T-helper 2 cell treated with Interferon-gamma antibody and Interleukin-4, amounts not matched to agents 100 ng/mL and 5 ng/mL, for 36 hours (primary cell): ENCODE measurements at regions not wholly inside any gene's neighbourhood (a gene's known extent, or its start where the extent isn't known, plus 50 kb on each side); places are given as distances from the start of the nearest gene placed in this dataset.
"Not testable (repeated sequence)": the region's sequence is repeated elsewhere in the genome, so short reads cannot be mapped to it uniquely, and the experiment has no call there.

Experiments
- intact Hi-C: fragments of 100-400 bp; cut with micrococcal nuclease; formaldehyde crosslinking; loops from one replicate; pipeline ENCODE4 v1.15.1; 2023

DNA sequence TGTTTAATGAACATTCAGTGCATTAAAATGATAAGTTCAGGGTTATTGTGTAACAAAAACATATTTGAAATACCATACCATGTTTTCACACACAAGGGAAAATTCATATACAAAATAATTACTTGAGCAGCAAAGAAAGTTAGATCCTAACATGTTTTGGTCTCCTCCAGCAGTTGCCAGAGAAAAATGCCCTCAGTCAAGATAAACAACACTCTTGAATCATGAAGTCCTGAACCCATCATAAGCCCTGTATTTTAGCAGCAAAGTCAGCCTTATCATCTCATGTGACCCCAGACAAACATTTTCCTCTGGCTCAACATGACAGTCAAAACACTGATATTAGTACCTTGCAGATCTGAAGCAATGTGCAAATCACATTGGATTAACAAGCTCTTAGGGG, 1541.1 kb upstream of the WWC1 start:
- intact Hi-C loops, result no loop called here

GRCh38 chr5:166758151-166758550, 1533.3 kb upstream of the WWC1 start:
- intact Hi-C loops, result no loop called here

DNA sequence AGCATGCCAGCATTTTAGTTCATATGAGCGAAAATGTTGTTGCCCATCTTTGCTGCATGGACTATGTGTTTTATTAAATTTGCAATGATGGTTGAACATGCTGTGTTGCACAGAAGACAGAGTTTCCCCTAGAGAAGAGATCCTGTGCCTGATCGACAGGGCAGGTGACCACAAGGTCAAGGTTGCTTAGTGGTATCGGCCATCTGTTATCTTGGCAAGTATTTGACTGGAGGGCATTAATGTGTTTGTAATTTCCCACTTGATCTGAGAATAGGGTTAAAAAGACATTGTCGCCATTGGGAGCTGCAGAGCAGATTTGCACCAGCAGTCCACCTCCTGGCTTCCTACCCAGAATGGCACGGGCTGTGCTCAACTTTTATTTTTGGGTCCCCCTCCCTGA, 1523.6 kb upstream of the WWC1 start:
- intact Hi-C loops, result no loop called here

DNA sequence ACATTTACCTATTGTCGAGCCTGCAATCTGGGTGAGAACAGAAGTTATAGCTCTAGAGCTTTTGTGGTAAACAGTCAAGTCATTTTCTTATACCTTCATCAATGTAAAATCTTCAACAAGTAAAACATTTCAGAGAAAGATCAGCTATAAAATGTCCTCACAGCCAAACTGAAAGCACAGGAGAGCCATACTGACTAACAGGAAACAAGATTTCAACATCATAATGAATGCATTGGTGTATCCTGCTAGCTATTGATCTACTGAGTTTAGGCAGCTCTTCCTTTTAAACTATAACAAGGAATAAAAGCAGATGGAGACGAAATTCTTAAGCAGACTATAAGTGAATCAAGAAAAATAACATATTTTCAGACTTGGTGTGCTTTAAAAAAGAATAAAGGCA, 1522.9 kb upstream of the WWC1 start:
- intact Hi-C loops, result no loop called here

DNA sequence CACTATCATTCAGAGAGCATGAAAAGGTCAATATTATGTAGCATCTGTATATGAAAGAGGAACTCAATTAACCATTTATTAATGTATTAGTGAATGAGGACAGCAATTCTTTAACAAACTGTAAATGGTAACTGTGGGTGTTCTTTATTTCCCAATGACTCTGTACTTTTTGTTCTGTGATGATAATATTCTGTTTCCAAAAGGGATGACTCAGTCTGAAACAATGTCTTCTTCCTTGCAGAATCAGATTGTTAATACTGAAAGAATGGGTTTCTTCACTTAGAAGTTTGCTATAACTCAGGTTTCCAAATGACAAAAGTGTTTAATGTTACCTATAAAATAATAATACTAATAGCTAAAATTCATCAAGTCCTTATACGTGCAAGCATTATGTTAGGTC, 1518.7 kb upstream of the WWC1 start:
- intact Hi-C loops, result no loop called here

DNA sequence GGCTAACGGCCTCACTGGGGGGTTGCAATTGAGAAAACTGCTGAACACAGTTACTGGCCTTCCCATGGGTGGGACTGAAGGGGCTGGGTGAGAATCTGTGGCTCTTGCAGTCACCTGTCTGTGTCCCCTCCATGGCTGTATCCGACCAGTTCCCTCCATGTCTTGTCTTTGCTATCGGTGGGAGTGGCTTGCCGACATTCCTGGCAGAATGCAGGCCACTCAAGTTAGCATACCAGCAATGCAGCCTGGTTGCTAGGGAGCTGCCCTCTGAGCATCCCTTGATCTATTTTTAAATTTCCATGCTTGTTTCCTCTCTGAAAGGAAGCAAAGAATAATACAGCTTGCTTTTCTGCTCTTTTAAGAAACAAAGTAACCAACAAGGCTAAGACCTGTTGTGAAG, 1509.7 kb upstream of the WWC1 start:
- intact Hi-C loops, result no loop called here

GRCh38 chr5:166784545-166785078, 1506.8 kb upstream of the WWC1 start:
- intact Hi-C loops, result no loop called here

GRCh38 chr5:166786178-166786577, 1505.3 kb upstream of the WWC1 start:
- intact Hi-C loops, result no loop called here

GRCh38 chr5:166786889-166787288, 1504.6 kb upstream of the WWC1 start:
- intact Hi-C loops, result no loop called here

DNA sequence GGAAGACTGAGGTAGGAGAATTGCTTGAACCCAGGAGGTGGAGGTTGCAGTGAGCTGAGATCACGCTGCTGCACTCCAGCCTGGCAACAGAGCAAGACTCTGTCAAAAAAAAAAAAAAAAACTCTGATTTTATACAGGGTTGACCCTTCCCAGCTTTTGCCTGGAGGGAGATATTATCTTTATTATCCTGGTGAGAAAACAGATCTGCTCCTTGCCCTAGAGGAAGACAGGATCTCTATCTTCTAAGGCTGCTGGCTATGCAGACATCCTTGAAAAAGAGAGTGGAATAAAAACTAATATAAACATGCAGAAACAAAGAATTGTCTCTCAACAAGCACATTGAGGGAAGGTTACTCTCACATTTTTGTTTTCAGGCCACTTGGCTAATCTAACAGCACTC, 1503.4 kb upstream of the WWC1 start:
- intact Hi-C loops, result no loop called here

GRCh38 chr5:166795756-166796155, 1495.7 kb upstream of the WWC1 start:
- intact Hi-C loops, result no loop called here

- intact Hi-C loops, result no loop called here
Measured at GRCh38 chr5:166803058-166803457, 1488.4 kb upstream of the WWC1 start.

DNA sequence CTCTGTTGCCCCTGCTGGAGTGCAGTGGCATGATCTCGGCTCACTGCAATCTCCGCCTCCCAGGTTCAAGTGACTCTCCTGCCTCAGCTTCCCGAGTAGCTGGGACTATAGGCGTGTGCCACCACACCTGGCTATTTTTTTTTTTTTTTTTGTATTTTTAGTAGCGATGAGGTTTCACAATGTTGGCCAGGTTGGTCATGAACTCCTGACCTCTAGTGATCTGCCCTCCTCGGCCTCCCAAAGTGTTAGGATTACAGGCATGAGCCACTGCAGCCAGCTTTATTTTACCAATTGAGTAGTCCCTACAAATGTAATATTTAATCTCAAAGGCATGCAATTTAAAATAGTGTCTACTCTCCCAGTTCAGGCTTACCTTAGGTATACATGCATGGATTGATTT, 1487.2 kb upstream of the WWC1 start:
- intact Hi-C loops, result not testable (repeated sequence)

DNA sequence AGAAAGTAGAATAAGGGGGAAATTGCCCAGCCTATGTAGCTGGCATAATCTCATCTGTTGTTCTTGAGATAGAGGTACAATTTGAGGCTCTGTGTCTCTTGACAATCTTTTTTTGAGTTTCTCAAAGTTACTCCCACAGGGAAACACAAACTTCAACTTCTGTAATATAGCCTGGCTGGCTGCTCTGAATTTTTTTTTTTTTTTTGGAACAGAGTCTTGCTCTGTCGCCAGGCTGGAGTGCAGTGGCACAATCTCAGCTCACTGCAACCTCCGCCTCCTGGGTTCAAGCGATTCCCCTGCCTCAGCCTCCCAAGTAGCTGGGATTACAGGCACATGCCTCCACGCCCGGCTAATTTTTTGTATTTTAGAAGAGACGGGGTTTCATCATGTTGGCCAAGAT, 1486.8 kb upstream of the WWC1 start:
- intact Hi-C loops, result not testable (repeated sequence)

GRCh38 chr5:166810093-166810658, 1481.3 kb upstream of the WWC1 start:
- intact Hi-C loops, result not testable (repeated sequence)

DNA sequence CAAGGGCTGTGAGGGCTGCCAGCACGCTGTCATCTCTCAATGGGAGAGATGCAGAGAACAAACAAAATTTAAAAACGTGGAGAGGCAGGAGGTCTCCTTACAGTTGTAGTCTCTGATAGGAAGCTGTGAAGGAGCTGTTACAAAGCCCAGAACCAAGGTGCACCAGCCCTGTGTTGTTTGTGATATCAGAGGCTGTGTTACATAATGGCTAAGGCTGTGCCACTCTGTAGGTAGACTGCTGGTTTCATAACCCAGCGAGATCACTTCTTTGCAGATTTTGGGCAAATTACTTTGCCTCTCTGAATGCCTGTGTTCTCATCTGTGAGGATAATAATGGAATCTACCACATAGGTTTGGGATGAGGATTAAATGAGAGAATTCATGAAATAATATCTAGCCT, 1480.7 kb upstream of the WWC1 start:
- intact Hi-C loops, result no loop called here

DNA sequence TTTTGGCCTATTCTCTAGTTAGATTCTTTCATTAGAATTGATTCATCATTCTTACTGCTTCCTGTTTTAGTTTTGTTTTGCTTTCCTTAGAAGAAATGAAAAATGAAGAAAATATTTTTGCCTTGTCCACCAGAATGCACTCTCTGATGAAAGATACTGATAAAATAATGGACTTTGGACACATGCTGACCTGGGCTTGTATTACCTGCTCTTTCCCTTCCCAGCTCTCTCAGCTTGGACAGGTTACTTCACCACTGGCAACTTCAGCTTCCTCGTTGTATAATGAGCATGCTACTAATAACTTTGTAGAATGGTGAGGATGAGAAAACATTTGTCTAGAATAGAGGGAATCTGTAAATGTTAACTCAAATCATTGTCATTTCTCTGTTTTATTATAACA, 1468.1 kb upstream of the WWC1 start:
- intact Hi-C loops, result no loop called here

- intact Hi-C loops, result no loop called here
Measured at GRCh38 chr5:166834246-166834645, 1457.2 kb upstream of the WWC1 start.

GRCh38 chr5:166845044-166845443, 1446.4 kb upstream of the WWC1 start:
- intact Hi-C loops, result no loop called here

DNA sequence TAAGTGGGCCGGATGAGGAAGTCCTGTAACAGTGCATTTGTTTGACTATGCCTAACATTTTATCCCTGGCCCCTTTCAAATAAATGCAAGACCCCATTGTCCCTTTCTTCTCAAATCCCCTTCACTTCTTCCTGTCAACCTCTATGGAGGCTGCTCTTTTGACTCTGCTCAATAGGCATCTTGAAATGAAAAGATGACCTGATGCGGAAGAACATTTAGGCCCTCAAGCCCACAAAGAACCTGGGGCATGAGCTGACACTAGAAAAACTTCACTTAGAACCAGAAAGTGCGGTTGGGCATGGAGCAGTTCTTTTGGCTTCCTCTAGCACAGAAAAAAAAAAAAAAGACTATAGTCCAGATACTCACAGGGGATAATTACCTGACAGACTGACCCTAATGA, 1434.7 kb upstream of the WWC1 start:
- intact Hi-C loops, result no loop called here

GRCh38 chr5:166860426-166860825, 1431.0 kb upstream of the WWC1 start:
- intact Hi-C loops, result no loop called here

DNA sequence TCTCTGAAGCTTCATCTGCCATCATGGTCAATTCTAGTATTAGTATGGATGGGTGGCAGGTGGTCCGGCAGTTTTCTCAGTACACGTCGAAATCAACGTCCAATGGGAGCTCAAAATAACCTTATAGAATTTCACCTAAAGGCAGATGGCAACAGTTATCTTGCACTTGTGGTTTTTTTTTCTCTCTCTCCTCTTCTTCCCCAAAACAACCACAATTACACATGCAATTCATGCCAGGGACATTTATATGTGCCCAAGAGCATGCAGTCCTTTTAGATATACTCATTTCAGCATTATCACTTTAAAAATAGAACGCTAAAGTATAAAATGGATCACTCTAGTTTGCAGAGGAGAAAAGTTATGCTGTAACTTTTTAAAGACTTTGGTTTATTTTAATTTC, 1428.9 kb upstream of the WWC1 start:
- intact Hi-C loops, result no loop called here

DNA sequence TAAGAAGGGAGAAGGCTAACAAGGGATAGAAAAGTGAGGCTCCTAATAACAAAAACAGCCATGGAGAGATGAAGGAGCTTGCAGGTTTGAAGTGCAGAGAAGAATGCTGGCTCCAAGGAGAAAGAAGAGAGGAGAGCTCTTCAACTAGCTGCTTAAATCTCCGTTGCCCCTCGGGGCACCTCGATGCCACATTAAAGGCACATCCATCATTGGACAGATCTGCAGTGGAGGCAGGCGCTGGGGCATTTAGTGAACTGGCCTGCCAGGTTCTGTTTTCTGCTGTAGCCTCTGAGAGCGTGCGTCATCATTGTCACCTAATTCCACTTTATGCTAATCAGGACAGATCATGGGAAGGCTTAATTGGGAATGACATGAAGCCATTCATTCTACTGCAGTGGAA, 1426.2 kb upstream of the WWC1 start:
- intact Hi-C loops, result no loop called here

DNA sequence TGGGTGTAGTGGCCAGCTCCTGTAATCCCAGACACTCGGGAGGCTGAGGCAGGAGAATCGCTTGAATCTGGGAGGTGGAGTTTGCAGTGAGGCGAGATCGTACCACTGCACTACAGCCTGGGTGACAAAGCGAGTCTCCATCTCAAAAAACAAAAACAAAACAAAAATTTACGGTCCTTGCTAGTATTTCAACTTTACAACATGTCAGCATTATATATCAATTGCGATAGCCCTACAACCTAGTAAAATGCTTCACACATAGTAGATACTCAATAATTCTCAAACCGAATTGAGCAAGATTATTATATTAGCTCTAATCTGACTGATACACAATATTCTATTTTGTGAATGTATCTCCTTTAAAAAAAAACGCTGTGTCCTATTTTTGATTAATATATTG, 1411.0 kb upstream of the WWC1 start:
- intact Hi-C loops, result no loop called here
